GM21360 (cell line): ENCODE measurements at regions not wholly inside any gene's neighbourhood (a gene's known extent, or its start where the extent isn't known, plus 50 kb on each side); places are given as distances from the start of the nearest gene placed in this dataset.
"Not testable (repeated sequence)": the region's sequence is repeated elsewhere in the genome, so short reads cannot be mapped to it uniquely, and the experiment has no call there.

Experiments used
- ATAC-seq: cut with Tn5 transposase; IDR thresholded peaks from one replicate; pipeline ENCODE4 v1.9.1; 2021; ENCODE audit warnings: mild to moderate bottlenecking, moderate library complexity; ENCODE audit not compliant: unreplicated experiment

DNA sequence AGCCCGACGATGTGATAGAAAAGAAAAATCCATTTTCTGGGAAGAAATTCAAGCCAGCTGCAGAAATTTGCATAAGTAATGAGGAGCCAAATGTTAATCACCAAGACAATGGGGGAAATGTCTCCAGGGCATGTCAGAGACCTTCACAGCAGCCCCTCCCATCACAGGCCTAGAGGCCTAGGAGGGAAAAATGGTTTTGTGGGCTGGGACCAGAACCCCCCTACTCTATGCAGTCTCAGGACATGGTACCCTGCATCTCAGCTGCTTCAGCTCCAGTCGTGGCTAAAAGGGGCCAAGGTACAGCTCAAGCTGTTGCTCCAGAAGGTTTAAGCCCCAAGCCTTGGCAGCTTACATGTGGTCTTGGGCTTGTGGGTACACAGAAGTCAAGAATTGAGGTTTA is 155.5 kb upstream of the FOXQ1 start:
- not testable (repeated sequence) for ATAC-seq

- no peak for ATAC-seq
Observed at GRCh38 chr6:1153696-1154245, 158.1 kb upstream of the FOXQ1 start.

- no peak for ATAC-seq
Observed at GRCh38 chr6:1146500-1146899, 165.4 kb upstream of the FOXQ1 start.

- no peak for ATAC-seq
Observed at GRCh38 chr6:1145768-1146218, 166.1 kb upstream of the FOXQ1 start.

GRCh38 chr6:1144842-1145767 is 166.8 kb upstream of the FOXQ1 start:
- ATAC-seq, result no peak

GRCh38 chr6:1143655-1144054 is 168.2 kb upstream of the FOXQ1 start:
- ATAC-seq, result no peak

DNA sequence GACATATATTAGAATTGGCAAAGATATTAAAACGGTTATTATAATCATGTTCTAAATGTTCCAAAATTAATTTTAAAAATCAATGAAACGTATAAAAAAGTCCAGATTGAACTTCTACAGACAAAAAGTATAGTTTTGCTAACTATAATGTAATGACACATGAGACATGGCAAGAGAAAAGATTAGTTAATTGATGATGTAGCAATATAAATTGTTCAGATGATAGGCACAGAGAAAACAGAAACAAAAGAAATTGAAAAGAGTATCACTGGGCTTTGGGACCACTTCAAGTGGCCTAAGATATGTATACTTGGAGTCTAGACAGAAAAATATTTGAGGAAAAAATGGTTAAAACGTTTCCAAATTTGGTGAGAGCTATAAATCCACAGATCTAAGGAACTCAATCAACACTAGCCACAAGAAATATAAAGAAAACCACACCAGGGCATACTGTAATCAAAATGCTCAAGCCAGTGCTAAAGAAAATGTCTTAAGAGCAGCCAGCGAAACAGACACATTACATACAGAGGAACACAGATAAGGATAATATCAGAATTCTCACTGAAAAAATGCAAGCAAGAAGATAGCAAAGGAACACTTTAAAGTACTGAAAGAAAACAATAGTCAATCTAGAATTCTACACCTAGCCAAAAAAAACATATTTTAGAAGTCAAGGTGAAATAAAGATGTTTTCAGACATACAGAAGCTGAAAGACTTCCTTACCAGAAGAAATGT is 172.6 kb upstream of the FOXQ1 start:
- no peak for ATAC-seq

GRCh38 chr6:1137849-1138248 is 174.0 kb upstream of the FOXQ1 start:
- ATAC-seq, result no peak

DNA sequence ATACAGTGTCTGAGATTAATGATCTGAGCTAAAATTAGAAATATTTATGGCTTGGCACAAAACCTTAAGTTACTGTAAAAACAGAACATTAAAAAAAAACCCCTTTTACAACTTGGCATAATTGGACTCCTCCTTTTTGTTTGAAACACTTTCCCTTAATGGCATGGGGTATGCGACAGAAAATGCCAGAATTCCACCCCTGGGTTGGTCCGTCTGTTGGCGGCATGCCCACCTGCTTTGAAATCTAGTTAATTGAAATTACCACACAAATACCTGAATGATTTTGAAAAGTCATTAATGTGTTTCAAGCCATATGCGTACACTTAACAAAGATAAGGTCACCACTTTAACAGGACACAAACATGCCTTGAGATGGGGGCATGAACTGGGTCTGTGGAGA is 175.1 kb upstream of the FOXQ1 start:
- no peak for ATAC-seq

- no peak for ATAC-seq
Observed at GRCh38 chr6:1136415-1136774, 175.5 kb upstream of the FOXQ1 start.

DNA sequence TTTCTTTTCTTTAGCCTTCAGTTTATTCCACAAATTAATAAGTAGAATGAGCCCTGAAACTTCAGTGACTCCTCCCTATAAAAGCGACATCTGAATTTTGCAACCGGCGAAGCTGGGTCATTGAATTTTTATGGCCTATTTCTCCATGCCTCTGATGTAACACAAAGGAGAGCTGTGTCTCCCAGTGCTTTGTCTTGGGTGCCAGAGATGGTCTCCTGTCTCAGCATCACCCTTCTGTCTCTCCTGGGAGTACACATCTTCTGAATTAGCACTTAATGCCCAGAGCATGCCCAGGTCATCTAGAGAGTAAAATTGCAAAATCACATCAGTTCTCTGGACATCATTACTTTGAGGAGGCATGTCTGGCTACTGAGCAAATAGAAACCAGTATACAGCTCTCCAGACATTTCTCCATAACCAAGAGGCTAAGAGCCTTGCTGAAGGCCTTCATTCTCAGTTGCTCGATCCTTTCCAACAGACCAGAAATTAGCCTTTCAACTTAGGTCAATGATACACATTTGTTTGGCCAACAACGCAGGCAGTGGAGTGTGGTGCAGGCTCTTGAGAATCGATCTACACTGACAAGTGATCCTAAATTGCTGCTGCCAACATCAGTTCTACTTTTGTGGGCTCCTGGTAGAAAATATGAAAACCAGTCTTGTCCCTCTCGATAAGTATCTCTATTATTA is 176.0 kb upstream of the FOXQ1 start:
- ATAC-seq, result no peak

GRCh38 chr6:1131285-1132079 is 180.4 kb upstream of the FOXQ1 start:
- no peak for ATAC-seq

- no peak for ATAC-seq
Observed at GRCh38 chr6:1130709-1131108, 181.2 kb upstream of the FOXQ1 start.

GRCh38 chr6:1129131-1129530 is 182.8 kb upstream of the FOXQ1 start:
- no peak for ATAC-seq

- ATAC-seq, result no peak
Observed at GRCh38 chr6:1127597-1128288, 184.2 kb upstream of the FOXQ1 start.

GRCh38 chr6:1127129-1127528 is 184.8 kb upstream of the FOXQ1 start:
- ATAC-seq, result no peak

- ATAC-seq, result no peak
Observed at GRCh38 chr6:1126036-1126435, 185.9 kb upstream of the FOXQ1 start.

GRCh38 chr6:1125297-1125696 is 186.6 kb upstream of the FOXQ1 start:
- ATAC-seq, result no peak

GRCh38 chr6:1124885-1125284 is 187.0 kb upstream of the FOXQ1 start:
- no peak for ATAC-seq
